ENCODE measurements at regions not wholly inside any gene's neighbourhood (a gene's known extent, or its start where the extent isn't known, plus 50 kb on each side); places are given as distances from the start of the nearest gene placed in this dataset.

- TF ChIP-seq CTCF (conservative IDR thresholded peaks at IDR 0.05) (no peak), ZFX (IDR thresholded peaks at IDR 0.05) (no peak)
Observed at GRCh38 chr14:101113108-101113612, 209.6 kb upstream of the RTL1 start.
